Lower lobe of right lung (tissue), 2 donors: ENCODE measurements at regions not wholly inside any gene's neighbourhood (a gene's known extent, or its start where the extent isn't known, plus 50 kb on each side); places are given as distances from the start of the nearest gene placed in this dataset.

ENCODE experiments used
- ATAC-seq, 2 donors: fragments of 200-7000 bp; cut with Tn5 transposase; one replicate each; pipeline ENCODE4 v1.9.1; 2020 to 2022; ENCODE audit warnings: mild to moderate bottlenecking in 2 of 2, moderate library complexity in 2 of 2
- DNase-seq: peaks from one replicate; pipeline ENCODE4 v3.0.0-alpha.2; 2020
- H3K27ac ChIP-seq: fragments of 200-600 bp; one replicate; pipeline ENCODE4 v1.8.0; 2022
- H3K27me3 ChIP-seq: fragments of 200-600 bp; one replicate; pipeline ENCODE4 v1.8.0; 2022; ENCODE audit warnings: low read depth
- H3K36me3 ChIP-seq: fragments of 200-600 bp; one replicate; pipeline ENCODE4 v1.8.0; 2022; ENCODE audit warnings: mild to moderate bottlenecking
- H3K4me1 ChIP-seq: fragments of 200-600 bp; one replicate; pipeline ENCODE4 v1.8.0; 2022
- H3K4me3 ChIP-seq: fragments of 200-600 bp; one replicate; pipeline ENCODE4 v1.8.0; 2022; ENCODE audit warnings: mild to moderate bottlenecking
- H3K9me3 ChIP-seq: fragments of 200-600 bp; one replicate; pipeline ENCODE4 v1.8.0; 2022
- intact Hi-C: fragments of 100-400 bp; cut with DNase I; formaldehyde crosslinking; loops from one replicate; pipeline ENCODE4 v1.11.0; 2022
- TF ChIP-seq, protein P1 (sequence below): fragments of 200-600 bp; IDR thresholded peaks from one replicate; pipeline ENCODE4 v1.8.0; 2022; ENCODE audit warnings: antibody characterized with exemption, mild to moderate bottlenecking
- donor health status: DM: no; HTN: yes; CAD: no; lungs with severe emphysema.

DNA sequence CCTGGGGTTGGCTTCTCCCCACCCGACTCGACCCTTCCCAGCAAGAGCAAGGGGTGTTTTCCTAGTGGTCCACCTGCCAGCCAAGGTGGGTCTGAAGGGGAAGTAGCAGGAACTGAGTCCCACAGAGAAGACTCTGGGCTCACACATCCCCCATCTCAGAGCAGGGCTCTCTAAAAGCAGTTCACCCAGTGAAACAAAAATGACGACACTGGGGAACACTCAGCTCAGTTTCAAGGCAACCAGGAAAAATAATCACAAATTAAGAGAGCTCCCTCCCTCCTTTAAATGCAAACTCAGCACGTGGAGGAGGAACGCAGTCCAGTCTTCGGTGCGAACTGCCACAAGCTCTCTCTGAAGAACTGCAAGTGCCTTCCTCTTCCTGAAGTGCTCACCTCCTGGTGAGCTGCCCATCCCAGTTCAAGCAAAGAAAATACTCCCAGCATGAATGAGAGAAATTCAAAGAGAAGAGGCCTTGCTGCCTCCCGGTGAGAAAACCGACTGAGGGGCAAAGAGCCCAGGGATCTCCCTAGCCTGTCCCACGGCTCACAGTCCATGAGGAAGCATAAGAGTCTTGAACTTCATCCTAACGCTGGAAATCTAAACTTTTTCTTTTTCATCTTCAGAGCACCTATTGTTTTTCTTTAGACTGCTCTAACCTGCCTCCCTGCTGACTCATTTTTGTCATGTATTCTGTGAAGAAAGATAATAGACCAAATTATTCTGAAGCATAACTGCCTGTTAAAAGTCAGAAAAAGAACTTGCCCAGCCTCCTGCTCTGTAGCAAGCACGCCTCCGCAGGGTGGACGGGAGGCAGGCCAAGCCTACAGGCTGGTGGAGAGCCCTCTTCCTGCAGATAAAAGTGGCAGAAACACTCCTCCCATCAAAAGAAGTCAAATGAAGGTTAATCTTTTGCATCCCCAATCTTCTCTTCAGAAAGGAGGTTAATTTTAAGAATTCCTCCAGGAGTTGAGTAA lies 281.4 kb downstream of the HHIPL2 start:
- H3K4me1 ChIP-seq = no peaks in the 10 kb centered on the region
- no peak overlapping the region for H3K4me3 ChIP-seq
- TF ChIP-seq, protein P1, sequence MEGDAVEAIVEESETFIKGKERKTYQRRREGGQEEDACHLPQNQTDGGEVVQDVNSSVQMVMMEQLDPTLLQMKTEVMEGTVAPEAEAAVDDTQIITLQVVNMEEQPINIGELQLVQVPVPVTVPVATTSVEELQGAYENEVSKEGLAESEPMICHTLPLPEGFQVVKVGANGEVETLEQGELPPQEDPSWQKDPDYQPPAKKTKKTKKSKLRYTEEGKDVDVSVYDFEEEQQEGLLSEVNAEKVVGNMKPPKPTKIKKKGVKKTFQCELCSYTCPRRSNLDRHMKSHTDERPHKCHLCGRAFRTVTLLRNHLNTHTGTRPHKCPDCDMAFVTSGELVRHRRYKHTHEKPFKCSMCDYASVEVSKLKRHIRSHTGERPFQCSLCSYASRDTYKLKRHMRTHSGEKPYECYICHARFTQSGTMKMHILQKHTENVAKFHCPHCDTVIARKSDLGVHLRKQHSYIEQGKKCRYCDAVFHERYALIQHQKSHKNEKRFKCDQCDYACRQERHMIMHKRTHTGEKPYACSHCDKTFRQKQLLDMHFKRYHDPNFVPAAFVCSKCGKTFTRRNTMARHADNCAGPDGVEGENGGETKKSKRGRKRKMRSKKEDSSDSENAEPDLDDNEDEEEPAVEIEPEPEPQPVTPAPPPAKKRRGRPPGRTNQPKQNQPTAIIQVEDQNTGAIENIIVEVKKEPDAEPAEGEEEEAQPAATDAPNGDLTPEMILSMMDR = no peak
- H3K27me3 ChIP-seq = no peaks in the 10 kb centered on the region
- H3K9me3 ChIP-seq = no peaks in the 10 kb centered on the region
- peak in 1 of 2 donors; percentile 29 for ATAC-seq
- no peak overlapping the region for H3K27ac ChIP-seq
- DNase-seq = no peak
- intact Hi-C loops = no loop called here
- no peaks in the 10 kb centered on the region for H3K36me3 ChIP-seq

DNA sequence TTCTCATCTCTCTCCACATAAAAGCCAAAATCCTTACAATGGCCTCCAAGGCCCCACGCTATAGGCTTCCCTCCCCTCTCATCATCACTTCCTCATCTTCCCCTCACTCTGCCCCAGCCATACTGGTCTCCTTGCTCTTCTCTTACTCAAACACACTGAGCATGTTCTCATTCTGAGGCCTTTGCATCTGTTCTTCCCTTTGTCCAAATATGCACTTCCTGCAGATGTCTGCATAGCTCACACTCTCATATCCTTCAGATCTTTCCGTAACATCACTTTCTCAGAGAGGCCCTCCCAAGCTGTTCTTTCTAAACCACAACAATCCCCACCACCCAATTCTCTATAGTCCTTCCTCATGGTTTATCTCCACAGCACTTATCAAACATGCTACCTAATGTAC lies 284.1 kb downstream of the HHIPL2 start:
- no peak overlapping the region for H3K4me3 ChIP-seq
- no peak for ATAC-seq
- no peaks in the 10 kb centered on the region for H3K27me3 ChIP-seq
- no peak overlapping the region for H3K27ac ChIP-seq
- TF ChIP-seq, protein P1 = no peak
- no peaks in the 10 kb centered on the region for H3K4me1 ChIP-seq
- intact Hi-C loops = no loop called here
- H3K9me3 ChIP-seq = no peaks in the 10 kb centered on the region
- DNase-seq = no peak
- no peaks in the 10 kb centered on the region for H3K36me3 ChIP-seq

DNA sequence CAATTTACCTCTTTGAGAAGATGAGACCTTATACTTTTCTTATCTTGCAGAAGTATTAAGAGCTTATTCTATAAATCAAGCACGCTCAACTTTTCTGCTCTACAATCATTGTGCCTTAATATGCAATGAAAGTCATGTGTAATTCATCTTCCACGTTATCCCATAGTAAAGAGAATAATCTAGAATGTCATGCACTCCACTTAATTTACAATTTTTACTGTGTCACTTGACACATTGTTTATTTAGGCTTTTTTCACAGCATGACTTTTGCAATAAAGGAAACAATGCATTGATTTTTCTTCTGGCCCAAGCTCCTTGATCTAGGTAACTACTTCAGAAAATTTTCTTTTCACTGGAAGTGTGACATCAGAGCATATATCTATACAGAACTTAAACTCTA lies 290.9 kb downstream of the HHIPL2 start:
- ATAC-seq (no peak), DNase-seq (no peak)
- no peak overlapping the region for H3K4me3 ChIP-seq
- no peaks in the 10 kb centered on the region for H3K36me3 ChIP-seq
- H3K27ac ChIP-seq = no peak overlapping the region
- H3K4me1 ChIP-seq = no peaks in the 10 kb centered on the region
- no peaks in the 10 kb centered on the region for H3K27me3 ChIP-seq
- TF ChIP-seq, protein P1 = no peak
- intact Hi-C loops = no loop called here
- no peaks in the 10 kb centered on the region for H3K9me3 ChIP-seq

DNA sequence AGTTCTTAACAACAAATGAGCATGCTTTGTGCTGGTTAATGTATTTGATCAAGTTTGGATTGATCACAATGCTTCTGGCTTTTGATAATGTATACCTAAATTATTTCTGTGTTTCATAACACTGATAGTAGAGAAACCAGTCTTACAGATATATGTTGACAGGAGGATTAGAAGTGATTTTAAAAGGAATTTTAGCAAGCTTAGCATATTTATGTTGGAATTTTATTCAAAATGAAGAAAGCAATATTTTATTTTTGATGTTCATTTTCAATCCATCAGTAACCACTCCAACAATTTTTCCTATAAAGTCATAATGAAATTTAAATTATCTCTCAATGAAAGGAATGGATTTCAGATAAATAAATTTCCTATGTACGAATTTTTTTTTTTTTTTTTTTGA lies 291.8 kb downstream of the HHIPL2 start:
- no peak overlapping the region for H3K27ac ChIP-seq
- no peaks in the 10 kb centered on the region for H3K9me3 ChIP-seq
- no peaks in the 10 kb centered on the region for H3K36me3 ChIP-seq
- TF ChIP-seq, protein P1 = no peak
- no peak for DNase-seq
- no peaks in the 10 kb centered on the region for H3K27me3 ChIP-seq
- H3K4me3 ChIP-seq = no peak overlapping the region
- ATAC-seq = no peak
- intact Hi-C loops = no loop called here
- no peaks in the 10 kb centered on the region for H3K4me1 ChIP-seq

DNA sequence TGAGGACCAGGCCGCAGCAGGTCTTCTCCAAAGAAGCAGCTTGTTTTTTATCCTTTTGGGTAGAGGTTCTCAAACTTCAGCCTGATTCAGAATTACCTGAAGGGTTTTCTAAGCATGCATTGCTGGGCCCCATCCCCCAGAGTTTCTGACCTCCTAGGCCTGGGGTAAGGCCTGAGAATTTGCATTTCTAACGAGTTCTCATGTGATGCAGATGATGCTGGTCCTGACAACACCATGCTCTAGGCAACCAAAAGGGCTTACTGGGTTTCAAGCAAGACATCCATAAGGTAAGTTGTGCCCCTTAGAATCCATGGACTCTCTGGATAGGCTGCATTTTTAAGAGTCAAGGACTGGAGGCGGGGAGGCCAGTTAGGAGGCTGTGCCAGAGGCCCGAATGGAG lies 295.1 kb downstream of the HHIPL2 start:
- Histone ChIP-seq H3K9me3 (no peaks in the 10 kb centered on the region), H3K4me3 (no peak overlapping the region), H3K36me3 (no peaks in the 10 kb centered on the region), H3K4me1 (no peaks in the 10 kb centered on the region), H3K27me3 (no peaks in the 10 kb centered on the region), H3K27ac (no peak overlapping the region)
- ATAC-seq = no peak
- intact Hi-C loops = no loop called here
- DNase-seq = no peak
- TF ChIP-seq, protein P1 = no peak
